Esophagus mucosa (tissue), 1 donor: ENCODE measurements at regions not wholly inside any gene's neighbourhood (a gene's known extent, or its start where the extent isn't known, plus 50 kb on each side); places are given as distances from the start of the nearest gene placed in this dataset.

ENCODE experiments used
- ATAC-seq: fragments of 200-7000 bp; cut with Tn5 transposase; one replicate; pipeline ENCODE4 v1.9.1; 2020
- donor health status: DM: yes; HTN: yes; CAD: no.

DNA sequence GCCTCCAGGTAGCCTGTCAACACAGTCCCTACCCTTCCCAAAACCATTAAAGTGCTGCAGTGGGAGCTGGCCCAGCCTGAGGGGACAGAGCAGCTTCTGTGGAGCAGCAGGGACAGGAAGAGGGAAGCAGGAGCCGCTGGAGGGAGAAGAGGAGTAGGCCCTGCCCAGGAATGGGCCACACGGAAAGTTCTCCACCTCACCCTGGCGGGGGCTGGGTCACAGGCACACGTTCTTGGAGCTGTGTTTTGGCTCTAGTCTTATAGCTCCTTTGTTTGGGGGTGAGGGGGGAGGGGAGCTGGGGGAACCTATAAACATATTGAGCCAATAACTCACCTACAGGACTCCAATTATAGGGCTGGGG, 508.6 kb downstream of the SHQ1 start:
- no peak for ATAC-seq

DNA sequence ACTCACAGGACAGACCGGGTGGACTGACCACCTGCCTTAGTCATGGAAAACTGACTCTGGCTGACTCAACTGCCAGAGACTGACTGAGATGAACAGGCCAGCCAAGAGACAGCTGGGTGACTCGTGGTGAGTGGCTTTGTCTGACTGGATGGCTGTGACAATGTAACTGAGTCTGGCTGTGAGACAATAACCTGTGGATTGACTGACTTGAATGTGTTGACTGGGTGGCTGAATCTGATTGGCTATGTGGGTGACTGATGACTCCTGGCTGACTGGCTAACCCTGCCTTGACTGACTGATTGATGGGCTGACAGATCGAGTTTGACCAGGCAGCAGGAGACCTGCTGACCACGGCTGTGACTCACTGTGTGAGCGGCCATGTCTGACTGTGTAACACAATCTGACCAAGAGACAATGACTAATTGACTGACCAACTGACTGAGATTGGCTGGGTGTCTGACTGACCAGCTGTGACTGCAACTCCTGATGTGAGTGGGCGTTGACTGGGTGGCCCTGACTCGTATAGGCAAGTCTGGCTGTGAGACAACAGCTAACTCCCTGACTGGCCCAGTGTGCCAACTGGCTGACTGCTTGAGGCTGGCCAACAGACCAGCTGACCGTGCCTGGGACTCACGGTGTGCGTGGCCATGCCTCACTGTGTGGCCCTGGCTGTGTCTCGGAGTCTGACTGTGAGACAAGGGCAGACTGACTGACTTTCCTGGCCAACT, 509.1 kb downstream of the SHQ1 start:
- ATAC-seq, result peak; percentile 86

GRCh38 chr3:72338082-72338941, 509.9 kb downstream of the SHQ1 start:
- peak; percentile 49 for ATAC-seq

DNA sequence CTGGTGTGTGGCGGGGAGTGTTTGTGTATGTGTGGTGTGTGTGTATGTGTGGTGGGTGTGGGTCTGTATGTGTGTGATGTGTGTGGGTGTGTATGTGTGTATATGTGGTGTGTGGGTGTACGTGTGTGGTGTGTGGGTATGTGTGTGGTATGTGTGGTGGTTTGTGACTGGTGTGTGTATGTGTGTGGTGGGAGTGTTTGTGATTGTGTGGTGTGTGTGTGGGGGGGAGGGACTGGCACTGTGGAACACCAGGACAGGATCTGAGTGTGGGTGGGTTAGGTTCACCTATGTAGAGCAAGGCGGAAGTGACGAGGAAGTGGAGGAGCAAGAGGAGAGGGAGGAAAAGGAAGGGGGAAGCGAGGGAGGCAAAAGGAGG, 510.8 kb downstream of the SHQ1 start:
- no peak for ATAC-seq

DNA sequence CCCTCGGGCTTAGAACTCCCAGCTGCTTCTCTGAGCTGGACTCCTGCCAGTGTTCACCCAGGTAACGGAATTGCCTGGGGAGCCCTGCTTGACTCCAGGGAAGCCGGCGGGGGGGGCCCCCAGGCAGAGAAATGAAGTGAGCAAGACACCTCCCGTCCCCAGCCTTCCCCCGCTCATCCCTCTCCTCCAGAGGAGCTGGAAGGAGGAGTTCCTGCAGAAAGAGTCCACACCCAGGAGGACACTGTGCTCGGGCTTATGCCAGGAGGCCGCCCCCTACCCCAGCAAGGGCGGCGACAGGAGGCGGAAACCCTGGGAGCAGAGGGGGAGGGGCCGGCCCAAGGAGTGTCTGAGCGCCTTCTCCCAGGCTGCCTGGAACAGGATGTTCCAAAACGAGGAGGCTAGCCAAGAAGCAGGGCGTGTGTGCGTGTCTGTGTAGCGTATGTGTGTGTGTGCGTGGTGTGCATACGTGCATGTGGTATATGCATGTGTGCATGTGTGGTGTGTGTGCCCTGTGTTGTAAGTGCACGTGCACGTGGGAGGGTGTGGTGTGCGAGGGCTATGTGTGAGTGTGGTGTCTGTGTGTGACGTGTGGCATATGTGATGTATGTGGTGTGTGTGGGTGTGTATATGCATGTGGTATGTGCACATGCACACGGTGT, 511.3 kb downstream of the SHQ1 start:
- ATAC-seq, result peak; percentile 79

GRCh38 chr3:72336114-72336651, 512.1 kb downstream of the SHQ1 start:
- ATAC-seq, result no peak

- ATAC-seq, result no peak
Observed at GRCh38 chr3:72335458-72336095, 512.7 kb downstream of the SHQ1 start.

GRCh38 chr3:72334681-72335457, 513.4 kb downstream of the SHQ1 start:
- no peak for ATAC-seq

GRCh38 chr3:72332689-72333088, 515.6 kb downstream of the SHQ1 start:
- ATAC-seq, result no peak

DNA sequence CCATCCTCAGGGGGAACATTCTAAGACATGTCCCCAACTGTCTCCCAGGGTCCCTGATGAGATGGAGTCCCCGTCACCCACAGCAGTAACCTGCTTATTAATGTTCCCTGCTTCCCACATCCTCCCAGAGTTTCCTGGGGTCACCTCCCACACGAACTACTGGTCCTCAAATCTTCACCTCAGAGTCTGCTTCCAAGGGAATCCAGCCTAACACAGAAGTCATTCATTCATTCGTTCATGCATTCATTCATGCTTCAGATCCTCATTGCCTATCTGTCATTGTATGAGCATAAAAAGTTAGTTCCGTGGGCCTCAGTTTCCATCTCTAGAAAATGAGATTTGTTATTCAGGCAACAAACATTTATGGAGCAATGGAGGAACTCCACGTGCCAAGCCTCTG, 516.2 kb downstream of the SHQ1 start:
- ATAC-seq, result no peak

GRCh38 chr3:72331076-72331475, 517.2 kb downstream of the SHQ1 start:
- ATAC-seq, result no peak

- no peak for ATAC-seq
Observed at GRCh38 chr3:72329354-72329753, 518.9 kb downstream of the SHQ1 start.

DNA sequence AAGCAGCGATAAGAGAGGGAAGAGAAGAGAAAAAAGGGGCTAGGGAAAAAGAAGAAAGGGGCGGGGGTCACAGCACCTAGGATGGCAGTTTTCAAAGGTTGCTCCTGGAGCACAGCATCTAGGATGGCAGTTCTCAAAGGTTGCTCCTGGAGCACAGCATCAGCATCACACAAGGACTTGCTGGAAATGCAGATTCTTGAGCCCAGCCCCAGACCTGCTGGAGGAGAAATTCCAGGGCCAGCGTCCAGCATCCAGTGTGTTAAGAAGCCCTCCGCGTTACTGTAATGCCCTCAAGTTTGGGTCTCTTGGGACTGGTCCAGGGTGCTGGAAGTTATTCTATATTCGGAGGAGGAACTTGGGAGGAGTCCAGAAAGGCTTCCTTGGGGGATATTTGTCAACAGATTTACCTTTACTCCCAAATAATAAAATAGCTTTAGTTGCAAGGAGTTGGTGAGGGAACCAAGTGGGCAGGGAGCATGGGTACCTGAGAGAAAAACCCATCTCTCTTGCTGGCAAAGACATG, 519.4 kb downstream of the SHQ1 start:
- ATAC-seq, result no peak

GRCh38 chr3:72327008-72327407, 521.2 kb downstream of the SHQ1 start:
- no peak for ATAC-seq

GRCh38 chr3:72324253-72324811, 523.9 kb downstream of the SHQ1 start:
- ATAC-seq, result no peak

DNA sequence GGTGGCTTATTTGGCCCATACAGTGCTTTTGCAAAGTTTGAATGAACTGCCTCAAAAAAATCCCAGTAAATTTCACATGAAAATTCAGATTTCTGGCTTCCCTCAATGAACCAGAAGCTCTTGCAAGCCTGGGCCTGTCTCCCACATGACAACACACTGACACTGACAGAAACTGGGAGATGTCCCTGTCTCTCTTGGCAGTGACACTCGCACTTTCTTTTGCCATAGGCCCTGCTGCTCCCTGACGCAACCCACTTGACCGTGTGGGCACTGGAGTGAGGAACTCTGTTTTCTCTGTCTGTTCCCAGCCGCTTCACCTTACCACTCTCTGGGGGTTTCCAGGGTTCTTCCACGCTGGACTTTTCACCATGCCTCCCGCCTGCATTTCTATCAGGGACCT, 524.5 kb downstream of the SHQ1 start:
- no peak for ATAC-seq

DNA sequence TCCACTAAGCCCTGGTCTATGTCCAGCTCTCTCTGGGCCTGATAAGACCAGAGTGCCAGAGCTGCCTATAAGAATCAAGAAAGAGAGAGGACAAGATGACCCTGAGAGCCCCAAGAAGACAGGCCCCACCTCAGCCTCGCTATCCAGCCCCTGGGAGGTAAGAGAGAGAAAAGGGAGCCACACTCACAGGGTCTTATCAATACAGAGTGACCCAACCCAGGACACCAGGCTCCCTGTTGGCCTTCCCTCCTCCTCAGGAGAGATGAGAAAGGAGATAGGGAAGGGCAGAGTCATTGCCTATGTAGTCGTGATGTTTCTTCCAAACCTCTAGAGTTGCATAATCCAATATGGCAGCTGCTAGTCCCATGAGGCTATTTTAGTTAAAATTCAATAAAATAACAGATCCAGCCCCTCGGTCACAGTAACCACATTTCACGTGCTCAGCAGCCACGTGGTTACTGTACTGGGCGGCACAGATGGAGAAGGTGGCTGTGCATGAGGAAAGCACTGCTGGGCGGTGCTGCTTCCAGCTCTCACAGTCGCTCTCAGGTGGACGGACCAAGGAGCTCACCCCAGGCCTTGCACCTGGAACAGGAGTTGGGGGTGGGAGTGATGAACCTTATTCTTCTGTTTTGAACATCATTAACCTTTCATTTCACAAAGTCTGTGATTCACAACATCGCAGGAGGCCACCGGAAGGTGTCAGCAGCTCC, 525.8 kb downstream of the SHQ1 start:
- ATAC-seq, result no peak

DNA sequence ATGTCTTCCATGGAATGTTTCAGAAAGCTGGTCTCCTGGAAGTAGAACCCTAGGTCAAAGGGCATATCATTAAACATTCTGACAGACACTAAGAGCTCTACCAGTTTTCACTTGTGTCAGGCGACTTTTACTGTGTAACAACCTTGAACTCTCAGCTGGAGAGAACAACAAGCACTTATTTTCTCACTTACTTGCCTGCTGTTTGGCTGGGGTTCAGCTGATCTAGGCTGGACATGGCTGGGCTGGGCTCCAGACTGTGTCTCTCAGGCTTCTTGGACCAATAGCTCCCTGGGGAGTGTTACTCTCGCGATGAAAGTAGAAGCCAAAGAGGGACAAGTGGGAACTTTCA, 527.3 kb downstream of the SHQ1 start:
- no peak for ATAC-seq

- ATAC-seq, result no peak
Observed at GRCh38 chr3:72320095-72320954, 527.9 kb downstream of the SHQ1 start.
